Osteoblast (primary cell): ENCODE measurements at regions not wholly inside any gene's neighbourhood (a gene's known extent, or its start where the extent isn't known, plus 50 kb on each side); places are given as distances from the start of the nearest gene placed in this dataset.
"Not testable (repeated sequence)": the region's sequence is repeated elsewhere in the genome, so short reads cannot be mapped to it uniquely, and the experiment has no call there.

Source experiments
- DNase-seq: peaks from one replicate; pipeline ENCODE4 v3.0.0; 2011; ENCODE audit warnings: low spot score, mixed read lengths; ENCODE audit not compliant: insufficient read length; ENCODE audit errors: missing footprints
- H2AFZ ChIP-seq: 2 replicates; pipeline ENCODE4 v1.6.0; 2011; ENCODE audit warnings: mild to moderate bottlenecking, low read length
- H3K27ac ChIP-seq: 2 replicates; pipeline ENCODE4 v1.5.1; 2011; ENCODE audit warnings: mild to moderate bottlenecking, low read depth, low read length, moderate library complexity
- H3K27me3 ChIP-seq: 2 replicates; pipeline ENCODE4 v1.6.0; 2012; ENCODE audit warnings: mild to moderate bottlenecking, control low read depth, inconsistent platforms, low read length, moderate library complexity; ENCODE audit not compliant: insufficient read depth
- H3K36me3 ChIP-seq: 2 replicates; pipeline ENCODE4 v1.5.1; 2011; ENCODE audit warnings: mild to moderate bottlenecking, low read length, control low read depth, moderate library complexity; ENCODE audit not compliant: insufficient read depth
- H3K4me1 ChIP-seq: 2 replicates; pipeline ENCODE4 v1.5.1; 2011; ENCODE audit warnings: mild to moderate bottlenecking, low read length, control low read depth, moderate library complexity; ENCODE audit not compliant: insufficient read depth
- H3K4me2 ChIP-seq: 2 replicates; pipeline ENCODE4 v1.6.0; 2011; ENCODE audit warnings: mild to moderate bottlenecking, low read length; ENCODE audit not compliant: insufficient read depth
- H3K4me3 ChIP-seq: fragments of 200-600 bp; sonication (generic); 3 replicates; pipeline ENCODE4 v1.5.1; 2012; ENCODE audit warnings: mild to moderate bottlenecking, low read length, inconsistent platforms; ENCODE audit not compliant: insufficient read depth
- H3K79me2 ChIP-seq: 2 replicates; pipeline ENCODE4 v1.6.0; 2012; ENCODE audit warnings: mild to moderate bottlenecking, low read length, control low read depth, inconsistent platforms; ENCODE audit not compliant: insufficient read depth
- H3K9me3 ChIP-seq: 2 replicates; pipeline ENCODE4 v1.5.1; 2011; ENCODE audit warnings: low read depth, low read length, control low read depth
- H4K20me1 ChIP-seq: 2 replicates; pipeline ENCODE4 v1.6.0; 2012; ENCODE audit warnings: mild to moderate bottlenecking, low read length, control low read depth; ENCODE audit not compliant: insufficient read depth
- TF ChIP-seq, protein P1 (sequence below): IDR thresholded peaks from 2 replicates; pipeline ENCODE4 v1.5.1; 2011; ENCODE audit warnings: mild to moderate bottlenecking, low read depth, low read length, moderate library complexity; ENCODE audit errors: extremely low read depth

DNA sequence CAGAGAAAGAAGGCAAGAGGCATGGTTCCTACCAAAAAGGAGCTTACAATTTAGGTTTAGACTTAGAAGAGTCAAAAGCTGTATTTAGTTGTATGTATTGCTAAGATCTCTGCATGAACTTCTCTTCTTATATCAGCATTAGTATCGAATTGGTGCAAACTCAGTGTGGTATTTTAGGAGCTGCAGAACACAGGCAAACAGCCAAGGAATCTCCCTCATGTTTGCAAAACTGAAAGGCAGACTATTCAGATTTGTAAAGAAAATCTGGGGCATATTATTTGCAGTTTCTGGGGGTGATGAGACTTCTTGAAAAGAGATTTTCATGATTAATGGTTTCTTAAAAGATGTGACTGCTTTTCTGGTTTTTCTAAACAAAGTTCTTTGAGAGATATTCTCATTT lies 252.7 kb downstream of the CEMIP2 start:
- Histone ChIP-seq H3K4me1 (no peaks in the 10 kb centered on the region), H3K4me2 (no peak overlapping the region), H2AFZ (no peak overlapping the region), H3K27me3 (no peaks in the 10 kb centered on the region), H3K36me3 (no peaks in the 10 kb centered on the region), H3K4me3 (no peak overlapping the region), H3K27ac (no peak overlapping the region), H3K79me2 (no peaks in the 10 kb centered on the region), H3K9me3 (no peaks in the 10 kb centered on the region), H4K20me1 (no peaks in the 10 kb centered on the region)
- TF ChIP-seq, protein P1, sequence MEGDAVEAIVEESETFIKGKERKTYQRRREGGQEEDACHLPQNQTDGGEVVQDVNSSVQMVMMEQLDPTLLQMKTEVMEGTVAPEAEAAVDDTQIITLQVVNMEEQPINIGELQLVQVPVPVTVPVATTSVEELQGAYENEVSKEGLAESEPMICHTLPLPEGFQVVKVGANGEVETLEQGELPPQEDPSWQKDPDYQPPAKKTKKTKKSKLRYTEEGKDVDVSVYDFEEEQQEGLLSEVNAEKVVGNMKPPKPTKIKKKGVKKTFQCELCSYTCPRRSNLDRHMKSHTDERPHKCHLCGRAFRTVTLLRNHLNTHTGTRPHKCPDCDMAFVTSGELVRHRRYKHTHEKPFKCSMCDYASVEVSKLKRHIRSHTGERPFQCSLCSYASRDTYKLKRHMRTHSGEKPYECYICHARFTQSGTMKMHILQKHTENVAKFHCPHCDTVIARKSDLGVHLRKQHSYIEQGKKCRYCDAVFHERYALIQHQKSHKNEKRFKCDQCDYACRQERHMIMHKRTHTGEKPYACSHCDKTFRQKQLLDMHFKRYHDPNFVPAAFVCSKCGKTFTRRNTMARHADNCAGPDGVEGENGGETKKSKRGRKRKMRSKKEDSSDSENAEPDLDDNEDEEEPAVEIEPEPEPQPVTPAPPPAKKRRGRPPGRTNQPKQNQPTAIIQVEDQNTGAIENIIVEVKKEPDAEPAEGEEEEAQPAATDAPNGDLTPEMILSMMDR, result no peak
- DNase-seq, result no peak

DNA sequence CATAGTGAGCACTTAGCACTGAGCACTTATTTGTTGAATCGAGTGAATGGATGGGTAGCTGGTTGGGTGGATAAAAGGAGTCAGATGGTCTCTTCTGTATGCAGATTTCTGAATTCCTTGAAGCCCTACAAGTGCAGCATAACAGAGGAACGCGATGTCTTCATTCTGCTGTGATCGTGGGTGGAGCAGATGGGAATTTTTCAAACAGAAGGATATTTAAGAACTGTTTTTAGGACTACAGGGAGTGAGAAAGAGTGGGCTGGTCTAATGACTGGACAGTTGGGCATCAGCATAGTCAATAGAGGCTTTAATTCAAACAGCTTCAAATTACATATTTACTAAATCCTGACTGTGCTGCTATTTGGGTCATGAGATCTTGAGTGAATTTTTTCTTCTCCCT lies 253.2 kb downstream of the CEMIP2 start:
- no peaks in the 10 kb centered on the region for H3K9me3 ChIP-seq
- no peaks in the 10 kb centered on the region for H3K4me1 ChIP-seq
- no peaks in the 10 kb centered on the region for H3K27me3 ChIP-seq
- H3K27ac ChIP-seq, result no peak overlapping the region
- H3K36me3 ChIP-seq, result no peaks in the 10 kb centered on the region
- TF ChIP-seq, protein P1, result no peak
- no peak overlapping the region for H3K4me3 ChIP-seq
- no peak for DNase-seq
- no peak overlapping the region for H3K4me2 ChIP-seq
- H4K20me1 ChIP-seq, result no peaks in the 10 kb centered on the region
- no peaks in the 10 kb centered on the region for H3K79me2 ChIP-seq
- H2AFZ ChIP-seq, result no peak overlapping the region

DNA sequence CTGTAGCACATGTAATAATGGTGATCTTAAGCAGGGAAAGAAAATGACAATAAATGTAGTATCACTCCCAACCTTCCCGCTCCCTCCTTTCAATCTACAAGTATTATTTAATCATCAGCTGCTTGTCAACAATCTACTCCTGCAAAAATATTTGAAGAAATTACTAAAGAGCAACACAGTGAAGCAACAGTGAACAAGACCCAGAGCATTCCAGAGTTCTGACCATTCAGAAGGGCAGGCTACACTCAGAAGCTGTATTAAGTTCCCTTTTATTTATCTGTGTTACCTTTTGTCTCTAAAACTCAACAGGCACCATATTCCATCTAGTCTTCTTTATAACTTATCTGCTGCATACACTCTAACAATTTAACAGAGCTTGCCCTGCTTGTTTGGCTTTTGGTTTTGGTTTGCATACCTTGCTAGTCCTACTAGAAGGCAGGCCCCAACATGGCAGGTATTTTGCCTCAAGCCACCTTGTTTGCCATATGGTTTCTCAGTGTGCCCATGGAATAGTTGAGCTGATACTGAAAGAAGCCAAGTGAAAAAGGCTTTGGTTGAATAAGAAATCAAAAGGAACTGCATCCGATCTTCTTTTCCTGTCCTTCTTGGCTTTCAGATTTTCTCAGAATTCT lies 253.9 kb downstream of the CEMIP2 start:
- Histone ChIP-seq H3K79me2 (no peaks in the 10 kb centered on the region), H3K36me3 (no peaks in the 10 kb centered on the region), H3K4me1 (no peaks in the 10 kb centered on the region), H4K20me1 (no peaks in the 10 kb centered on the region), H2AFZ (no peak overlapping the region), H3K4me3 (no peak overlapping the region), H3K4me2 (no peak overlapping the region), H3K27ac (no peak overlapping the region), H3K9me3 (no peaks in the 10 kb centered on the region), H3K27me3 (no peaks in the 10 kb centered on the region)
- TF ChIP-seq, protein P1, result no peak
- no peak for DNase-seq

DNA sequence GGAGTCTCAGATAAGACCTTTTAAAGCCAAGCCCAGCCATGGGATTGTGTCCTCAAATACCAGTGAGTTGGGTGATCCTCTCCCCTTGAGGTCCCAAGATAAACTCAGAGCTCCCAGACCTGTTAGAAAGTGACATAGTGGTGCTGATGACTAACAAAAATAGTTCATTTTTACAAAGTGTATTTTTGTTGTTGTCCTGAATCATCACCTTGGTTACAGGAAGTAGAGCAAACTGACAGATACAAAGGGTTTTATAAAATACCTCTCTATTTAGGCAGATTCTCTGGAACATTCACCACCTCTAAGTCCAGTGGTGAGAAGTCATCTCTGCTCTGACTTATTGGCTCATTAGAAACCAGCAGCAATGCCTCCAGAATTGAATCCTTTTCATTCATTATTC lies 259.3 kb downstream of the CEMIP2 start:
- Histone ChIP-seq H3K4me2 (no peak overlapping the region), H3K27ac (no peak overlapping the region), H3K27me3 (no peaks in the 10 kb centered on the region), H3K4me1 (no peaks in the 10 kb centered on the region), H3K36me3 (no peaks in the 10 kb centered on the region), H3K4me3 (no peak overlapping the region), H4K20me1 (no peaks in the 10 kb centered on the region), H2AFZ (no peak overlapping the region), H3K79me2 (no peaks in the 10 kb centered on the region), H3K9me3 (no peaks in the 10 kb centered on the region)
- no peak for DNase-seq
- TF ChIP-seq, protein P1, result no peak

DNA sequence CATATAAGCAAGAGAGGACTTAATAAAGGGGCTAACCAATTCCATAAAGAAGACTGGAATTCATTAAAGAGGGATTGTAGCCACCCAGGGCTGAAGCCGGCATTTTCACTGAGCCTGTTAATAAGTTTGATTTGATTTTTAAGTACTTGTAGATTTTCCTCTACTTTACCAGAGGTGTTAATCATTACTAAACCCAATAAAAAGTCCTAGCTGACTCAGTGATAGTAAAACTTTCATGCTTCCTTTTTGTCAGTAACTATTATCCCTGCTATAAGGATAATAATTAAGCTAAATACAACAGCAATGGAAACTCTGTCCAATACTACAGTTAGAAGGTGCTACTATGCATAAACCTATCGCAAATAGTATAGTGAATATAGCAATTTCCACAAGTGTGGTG lies 260.2 kb downstream of the CEMIP2 start:
- not testable (repeated sequence) for H3K79me2 ChIP-seq, H3K9me3 ChIP-seq, H4K20me1 ChIP-seq, H3K27me3 ChIP-seq, H3K36me3 ChIP-seq, H3K4me3 ChIP-seq, H3K4me2 ChIP-seq, H2AFZ ChIP-seq, H3K27ac ChIP-seq, DNase-seq, H3K4me1 ChIP-seq
